ENCODE measurements at regions not wholly inside any gene's neighbourhood (a gene's known extent, or its start where the extent isn't known, plus 50 kb on each side); places are given as distances from the start of the nearest gene placed in this dataset.

- intact Hi-C loops (cut with DNase I; ENCODE audit: low total_unique reads) = no loop called here
- H3K4me3 ChIP-seq = no peak overlapping the region
- no peak overlapping the region for H3K27ac ChIP-seq
- TF ChIP-seq, protein P1, sequence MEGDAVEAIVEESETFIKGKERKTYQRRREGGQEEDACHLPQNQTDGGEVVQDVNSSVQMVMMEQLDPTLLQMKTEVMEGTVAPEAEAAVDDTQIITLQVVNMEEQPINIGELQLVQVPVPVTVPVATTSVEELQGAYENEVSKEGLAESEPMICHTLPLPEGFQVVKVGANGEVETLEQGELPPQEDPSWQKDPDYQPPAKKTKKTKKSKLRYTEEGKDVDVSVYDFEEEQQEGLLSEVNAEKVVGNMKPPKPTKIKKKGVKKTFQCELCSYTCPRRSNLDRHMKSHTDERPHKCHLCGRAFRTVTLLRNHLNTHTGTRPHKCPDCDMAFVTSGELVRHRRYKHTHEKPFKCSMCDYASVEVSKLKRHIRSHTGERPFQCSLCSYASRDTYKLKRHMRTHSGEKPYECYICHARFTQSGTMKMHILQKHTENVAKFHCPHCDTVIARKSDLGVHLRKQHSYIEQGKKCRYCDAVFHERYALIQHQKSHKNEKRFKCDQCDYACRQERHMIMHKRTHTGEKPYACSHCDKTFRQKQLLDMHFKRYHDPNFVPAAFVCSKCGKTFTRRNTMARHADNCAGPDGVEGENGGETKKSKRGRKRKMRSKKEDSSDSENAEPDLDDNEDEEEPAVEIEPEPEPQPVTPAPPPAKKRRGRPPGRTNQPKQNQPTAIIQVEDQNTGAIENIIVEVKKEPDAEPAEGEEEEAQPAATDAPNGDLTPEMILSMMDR (IDR thresholded peaks at IDR 0.05 in 4 of 5, conservative IDR thresholded peaks at IDR 0.05 in 1 of 5) = no peak
- no peak for TF ChIP-seq POLR2A (IDR thresholded peaks at IDR 0.05)
- ATAC-seq (no peak), DNase-seq (no peak)
- H3K27me3 ChIP-seq = no peaks in the 10 kb centered on the region
- no peaks in the 10 kb centered on the region for H3K36me3 ChIP-seq
- in situ Hi-C loops (cut with MboI; ENCODE audit: low sequenced_read_pairs in 4 of 4) = loop anchor here (5.0 kb wide), 2 partner anchors 348 to 353 kb away; no protein-coding TSS in a partner anchor
- H3K4me1 ChIP-seq = no peaks in the 10 kb centered on the region
- no peaks in the 10 kb centered on the region for H3K9me3 ChIP-seq
Measured at GRCh38 chr16:77585379-77586251, 136.7 kb upstream of the NUDT7 start.

GRCh38 chr16:77588389-77588788 lies 133.9 kb upstream of the NUDT7 start:
- in situ Hi-C loops (cut with MboI; ENCODE audit: low sequenced_read_pairs in 4 of 4) = loop anchor here (5.0 kb wide), 2 partner anchors 351 to 356 kb away; no protein-coding TSS in a partner anchor
- no peak overlapping the region for H3K4me3 ChIP-seq
- H3K27ac ChIP-seq = no peak overlapping the region
- TF ChIP-seq, protein P1 (IDR thresholded peaks at IDR 0.05 in 4 of 5, conservative IDR thresholded peaks at IDR 0.05 in 1 of 5) = no peak
- no peak for TF ChIP-seq POLR2A (IDR thresholded peaks at IDR 0.05)
- ATAC-seq (no peak), DNase-seq (no peak)
- no peaks in the 10 kb centered on the region for H3K36me3 ChIP-seq
- no peaks in the 10 kb centered on the region for H3K4me1 ChIP-seq
- intact Hi-C loops (cut with DNase I; ENCODE audit: low total_unique reads) = no loop called here
- no peaks in the 10 kb centered on the region for H3K27me3 ChIP-seq
- no peaks in the 10 kb centered on the region for H3K9me3 ChIP-seq

DNA sequence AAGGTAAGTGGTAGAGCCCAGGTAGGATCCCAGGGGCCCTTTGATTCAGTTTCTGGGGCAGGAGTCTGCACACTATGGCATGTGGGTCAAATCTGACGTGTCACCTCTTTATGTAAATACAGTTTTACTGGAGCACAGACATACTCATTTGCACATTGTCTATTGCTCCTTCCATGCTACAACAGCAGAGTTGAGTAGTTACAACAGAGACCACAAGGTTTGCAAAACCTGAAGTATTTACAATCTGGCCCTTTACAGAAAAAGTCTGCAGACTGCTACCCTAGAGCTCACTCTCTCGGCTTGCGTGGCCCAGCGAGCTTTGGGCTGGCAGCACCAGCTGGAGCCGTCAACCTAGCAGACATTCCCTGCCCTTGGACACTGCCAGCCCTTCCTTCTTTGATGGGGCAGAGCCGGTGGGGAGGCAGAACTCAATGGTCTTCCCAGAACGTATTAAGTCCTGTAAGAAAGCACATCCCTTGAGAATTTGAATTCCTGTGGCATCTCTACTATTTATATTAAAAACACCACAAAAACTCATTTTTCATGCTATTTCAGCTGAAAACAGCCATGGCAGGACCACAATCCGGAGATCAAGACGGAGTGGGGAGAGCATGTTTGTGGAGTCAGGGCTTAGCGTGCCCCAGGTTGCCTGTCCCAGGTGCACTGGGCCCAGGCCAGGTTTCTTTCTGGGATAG lies 133.1 kb upstream of the NUDT7 start:
- intact Hi-C loops (cut with DNase I; ENCODE audit: low total_unique reads) = no loop called here
- H3K4me3 ChIP-seq = no peak overlapping the region
- ATAC-seq (no peak), DNase-seq (no peak)
- H3K27me3 ChIP-seq = no peaks in the 10 kb centered on the region
- H3K4me1 ChIP-seq = no peaks in the 10 kb centered on the region
- H3K9me3 ChIP-seq = no peaks in the 10 kb centered on the region
- TF ChIP-seq, protein P1 (IDR thresholded peaks at IDR 0.05 in 4 of 5, conservative IDR thresholded peaks at IDR 0.05 in 1 of 5) = no peak
- no peak for TF ChIP-seq POLR2A (IDR thresholded peaks at IDR 0.05)
- in situ Hi-C loops (cut with MboI; ENCODE audit: low sequenced_read_pairs in 4 of 4) = loop anchor here (5.0 kb wide), 2 partner anchors 352 to 357 kb away; no protein-coding TSS in a partner anchor
- no peaks in the 10 kb centered on the region for H3K36me3 ChIP-seq
- no peak overlapping the region for H3K27ac ChIP-seq

GRCh38 chr16:77590707-77591106 lies 131.6 kb upstream of the NUDT7 start:
- H3K4me3 ChIP-seq = no peak overlapping the region
- peaks cover 2 to 4% of the 10 kb centered on the region in 2 donors for H3K4me1 ChIP-seq
- intact Hi-C loops (cut with DNase I; ENCODE audit: low total_unique reads) (no loop called here), in situ Hi-C loops (cut with MboI; ENCODE audit: low sequenced_read_pairs in 4 of 4) (no loop called here)
- H3K9me3 ChIP-seq = no peaks in the 10 kb centered on the region
- no peaks in the 10 kb centered on the region for H3K36me3 ChIP-seq
- DNase-seq (no peak), ATAC-seq (no peak)
- no peaks in the 10 kb centered on the region for H3K27me3 ChIP-seq
- TF ChIP-seq, protein P1 (IDR thresholded peaks at IDR 0.05 in 4 of 5, conservative IDR thresholded peaks at IDR 0.05 in 1 of 5) = no peak
- no peak for TF ChIP-seq POLR2A (IDR thresholded peaks at IDR 0.05)
- no peak overlapping the region for H3K27ac ChIP-seq

All from gastrocnemius medialis (tissue), 4 donors.